ENCODE measurements at regions not wholly inside any gene's neighbourhood (a gene's known extent, or its start where the extent isn't known, plus 50 kb on each side); places are given as distances from the start of the nearest gene placed in this dataset.

- no peaks in the 10 kb centered on the region for H3K9me3 ChIP-seq (ENCODE audit: control insufficient read depth, low read depth, low read length)
- no peak for DNase-seq
- H2BK5ac ChIP-seq (ENCODE audit: insufficient read length, low read length) = no peak overlapping the region
Measured at GRCh38 chr14:49294621-49295148, 291.5 kb downstream of the RPS29 start.

More at GRCh38 chr14:49294621-49295148, 291.5 kb downstream of the RPS29 start:
- Histone ChIP-seq H3K4ac (ENCODE audit: low read depth, low read length) (no peak overlapping the region), H3K18ac (ENCODE audit: insufficient read length, low read depth, low read length) (no peak overlapping the region), H3K4me2 (ENCODE audit: insufficient read depth, insufficient read length, low read length) (no peak overlapping the region), H3K27me3 (ENCODE audit: insufficient read depth, low read length) (no peaks in the 10 kb centered on the region), H4K5ac (ENCODE audit: insufficient read length, low read depth, low read length) (no peak overlapping the region), H3K23ac (ENCODE audit: insufficient read length, low read depth, low read length) (no peak overlapping the region), H3K79me2 (ENCODE audit: insufficient read depth, low read length) (no peaks in the 10 kb centered on the region), H3K4me1 (ENCODE audit: insufficient read depth, low read length) (no peaks in the 10 kb centered on the region), H4K8ac (replicated peaks; ENCODE audit: insufficient read length, low read depth, low read length) (no peak overlapping the region), H3K27ac (ENCODE audit: insufficient read length, low read depth, low read length) (no peak overlapping the region), H2BK120ac (ENCODE audit: low read depth, low read length, poor library complexity, severe bottlenecking) (no peak overlapping the region), H3K9ac (ENCODE audit: extremely low read depth, insufficient read length, low read length) (no peak overlapping the region), H2BK12ac (ENCODE audit: insufficient read length, low read depth, low read length) (no peak overlapping the region), H3K56ac (ENCODE audit: insufficient read length, low read depth, low read length) (no peak overlapping the region), H3T11ph (ENCODE audit: low read length) (no peak overlapping the region), H3K23me2 (ENCODE audit: insufficient read length, low read depth, low read length, poor library complexity, severe bottlenecking) (no peaks in the 10 kb centered on the region), H2BK15ac (ENCODE audit: low read depth, low read length) (no peak overlapping the region), H2BK20ac (ENCODE audit: low read depth, low read length, poor library complexity, severe bottlenecking) (no peak overlapping the region), H4K91ac (ENCODE audit: insufficient read length, low read depth, low read length) (no peak overlapping the region), H3K14ac (ENCODE audit: insufficient read depth, low read length) (no peak overlapping the region), H4K20me1 (ENCODE audit: control insufficient read depth, insufficient read depth, insufficient read length) (no peaks in the 10 kb centered on the region), H2AK5ac (ENCODE audit: insufficient read length, low read length) (no peak overlapping the region), H2AFZ (ENCODE audit: low read length) (no peak overlapping the region), H3K79me1 (ENCODE audit: insufficient read depth, low read depth, low read length, poor library complexity, severe bottlenecking) (no peaks in the 10 kb centered on the region)
- TF ChIP-seq CTCF (conservative IDR thresholded peaks at IDR 0.05) = peak; percentile 39
- Mint-ChIP-seq H3K27ac (no peak overlapping the region), H3K9me3 (no peaks in the 10 kb centered on the region; a peak in 1 of 5 replicates), H3K36me3 (ENCODE audit: insufficient read depth in 1 of 3, low read depth in 3 of 3) (no peaks in the 10 kb centered on the region), H3K4me3 (no peak overlapping the region), H3K4me1 (peaks cover 4 to 10% of the 10 kb centered on the region in 2 experiments), H3K27me3 (ENCODE audit: low read depth) (no peaks in the 10 kb centered on the region)
- no CpG with 5 or more reads among the region's 5 CpGs for WGBS (ENCODE audit: extremely low coverage, insufficient read length, low lambda C conversion rate)

Measured in H9 (cell line).